ENCODE measurements at regions not wholly inside any gene's neighbourhood (a gene's known extent, or its start where the extent isn't known, plus 50 kb on each side); places are given as distances from the start of the nearest gene placed in this dataset.

GRCh38 chr7:30212701-30213111 lies 71.7 kb upstream of the ZNRF2 start:
- no peak for DNase-seq (ENCODE audit: low read depth)

- DNase-seq (ENCODE audit: low read depth) = no peak
Measured at GRCh38 chr7:30213637-30214036, 70.8 kb upstream of the ZNRF2 start.

- no peak for DNase-seq (ENCODE audit: low read depth)
Measured at GRCh38 chr7:30214651-30215137, 69.7 kb upstream of the ZNRF2 start.

GRCh38 chr7:30221764-30222163 lies 62.6 kb upstream of the ZNRF2 start:
- DNase-seq (ENCODE audit: low read depth) = no peak

- DNase-seq (ENCODE audit: low read depth) = no peak
Measured at GRCh38 chr7:30222515-30223215, 61.7 kb upstream of the ZNRF2 start.

- DNase-seq (ENCODE audit: low read depth) = no peak
Measured at GRCh38 chr7:30223896-30224295, 60.5 kb upstream of the ZNRF2 start.

- peak; percentile 19 for DNase-seq (ENCODE audit: low read depth)
Measured at GRCh38 chr7:30224511-30225062, 59.8 kb upstream of the ZNRF2 start.

- DNase-seq (ENCODE audit: low read depth) = peak; percentile 22
Measured at GRCh38 chr7:30225863-30226613, 58.4 kb upstream of the ZNRF2 start.

GRCh38 chr7:30226614-30227268 lies 57.7 kb upstream of the ZNRF2 start:
- DNase-seq (ENCODE audit: low read depth) = no peak

- no peak for DNase-seq (ENCODE audit: low read depth)
Measured at GRCh38 chr7:30231271-30231670, 53.1 kb upstream of the ZNRF2 start.

- DNase-seq (ENCODE audit: low read depth) = no peak
Measured at GRCh38 chr7:30232391-30232790, 52.0 kb upstream of the ZNRF2 start.

All from HS-5 (cell line).